ENCODE measurements at regions not wholly inside any gene's neighbourhood (a gene's known extent, or its start where the extent isn't known, plus 50 kb on each side); places are given as distances from the start of the nearest gene placed in this dataset.

GRCh38 chr17:72005332-72006163 lies 115.3 kb upstream of the SOX9 start:
- no peak for TF ChIP-seq ZBTB7A (IDR thresholded peaks at IDR 0.05; ENCODE audit: low read depth)
- TF ChIP-seq YY1 (IDR thresholded peaks at IDR 0.05; ENCODE audit: low read depth): no peak
- no peak for TF ChIP-seq TEAD4 (IDR thresholded peaks at IDR 0.05)
- no peak for TF ChIP-seq FOXM1 (IDR thresholded peaks at IDR 0.05; ENCODE audit: borderline replicate concordance, low read depth)
- no peak for TF ChIP-seq TAF1 (IDR thresholded peaks at IDR 0.05; ENCODE audit: low read depth)
- TF ChIP-seq RAD21 (IDR thresholded peaks at IDR 0.05; ENCODE audit: low read depth): no peak
- TF ChIP-seq CREB1 (IDR thresholded peaks at IDR 0.05; ENCODE audit: low read depth): no peak
- TF ChIP-seq USF1 (IDR thresholded peaks at IDR 0.05): no peak
- TF ChIP-seq NFIC (IDR thresholded peaks at IDR 0.05): no peak
- TF ChIP-seq TCF12 (IDR thresholded peaks at IDR 0.05; ENCODE audit: low read depth): no peak
- no peak for TF ChIP-seq REST (IDR thresholded peaks at IDR 0.05; ENCODE audit: low read depth)
- TF ChIP-seq CEBPB (IDR thresholded peaks at IDR 0.05): no peak
- TF ChIP-seq, protein P1, sequence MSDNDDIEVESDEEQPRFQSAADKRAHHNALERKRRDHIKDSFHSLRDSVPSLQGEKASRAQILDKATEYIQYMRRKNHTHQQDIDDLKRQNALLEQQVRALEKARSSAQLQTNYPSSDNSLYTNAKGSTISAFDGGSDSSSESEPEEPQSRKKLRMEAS (IDR thresholded peaks at IDR 0.05): no peak
- TF ChIP-seq EGR1 (IDR thresholded peaks at IDR 0.05): no peak
- TF ChIP-seq EP300 (IDR thresholded peaks at IDR 0.05; ENCODE audit: borderline replicate concordance): no peak

DNA sequence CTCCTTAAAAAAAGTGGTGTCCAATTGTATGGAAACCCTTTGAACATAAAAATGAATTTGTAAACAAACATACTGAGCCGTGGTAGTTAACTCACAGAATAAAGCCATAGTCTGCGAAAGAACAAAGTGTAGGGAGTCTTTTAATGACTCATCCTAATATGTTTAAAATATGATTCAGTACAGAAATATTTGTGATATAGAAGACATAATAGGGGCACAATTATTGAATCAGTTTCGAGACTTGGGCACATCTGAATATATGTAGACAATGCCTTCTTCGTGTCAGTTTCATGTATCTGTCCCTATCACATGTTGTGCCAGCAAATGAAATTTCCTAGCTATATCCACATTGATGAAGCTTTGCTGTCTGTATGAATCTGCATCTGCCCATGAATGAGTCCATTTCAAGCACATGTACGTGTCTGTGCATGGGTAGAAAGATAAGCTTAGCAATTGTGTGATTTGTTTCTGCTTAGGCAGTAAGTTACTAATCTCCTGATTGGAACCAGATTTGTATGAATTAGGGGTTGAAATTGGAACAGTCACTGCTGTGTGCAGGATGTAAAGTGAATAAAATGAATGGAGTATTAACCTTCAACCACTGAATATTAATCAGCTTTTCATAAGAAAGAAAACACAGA lies 112.5 kb upstream of the SOX9 start:
- TF ChIP-seq NFIC (IDR thresholded peaks at IDR 0.05) (no peak), TEAD4 (IDR thresholded peaks at IDR 0.05) (no peak), REST (IDR thresholded peaks at IDR 0.05; ENCODE audit: low read depth) (no peak), FOXM1 (IDR thresholded peaks at IDR 0.05; ENCODE audit: borderline replicate concordance, low read depth) (no peak), RAD21 (IDR thresholded peaks at IDR 0.05; ENCODE audit: low read depth) (no peak), ZBTB7A (IDR thresholded peaks at IDR 0.05; ENCODE audit: low read depth) (no peak), EGR1 (IDR thresholded peaks at IDR 0.05) (no peak), TAF1 (IDR thresholded peaks at IDR 0.05; ENCODE audit: low read depth) (no peak), USF1 (IDR thresholded peaks at IDR 0.05) (no peak), YY1 (IDR thresholded peaks at IDR 0.05; ENCODE audit: low read depth) (no peak), EP300 (IDR thresholded peaks at IDR 0.05; ENCODE audit: borderline replicate concordance) (no peak), CEBPB (IDR thresholded peaks at IDR 0.05) (no peak), CREB1 (IDR thresholded peaks at IDR 0.05; ENCODE audit: low read depth) (no peak), TCF12 (IDR thresholded peaks at IDR 0.05; ENCODE audit: low read depth) (no peak)
- TF ChIP-seq, protein P1 (IDR thresholded peaks at IDR 0.05): no peak

GRCh38 chr17:72011561-72011960 lies 109.3 kb upstream of the SOX9 start:
- no peak for TF ChIP-seq CREB1 (IDR thresholded peaks at IDR 0.05; ENCODE audit: low read depth)
- TF ChIP-seq, protein P1 (IDR thresholded peaks at IDR 0.05): no peak
- TF ChIP-seq ZBTB7A (IDR thresholded peaks at IDR 0.05; ENCODE audit: low read depth): no peak
- TF ChIP-seq TCF12 (IDR thresholded peaks at IDR 0.05; ENCODE audit: low read depth): no peak
- TF ChIP-seq NFIC (IDR thresholded peaks at IDR 0.05): no peak
- TF ChIP-seq RAD21 (IDR thresholded peaks at IDR 0.05; ENCODE audit: low read depth): no peak
- no peak for TF ChIP-seq EP300 (IDR thresholded peaks at IDR 0.05; ENCODE audit: borderline replicate concordance)
- TF ChIP-seq CEBPB (IDR thresholded peaks at IDR 0.05): no peak
- TF ChIP-seq TEAD4 (IDR thresholded peaks at IDR 0.05): no peak

- TF ChIP-seq RAD21 (IDR thresholded peaks at IDR 0.05; ENCODE audit: low read depth) (no peak), CEBPB (IDR thresholded peaks at IDR 0.05) (no peak), TAF1 (IDR thresholded peaks at IDR 0.05; ENCODE audit: low read depth) (no peak)
These were observed 99.3 kb upstream of the SOX9 start for GRCh38 chr17:72021417-72022041.
